ENCODE measurements at regions not wholly inside any gene's neighbourhood (a gene's known extent, or its start where the extent isn't known, plus 50 kb on each side); places are given as distances from the start of the nearest gene placed in this dataset.

DNA sequence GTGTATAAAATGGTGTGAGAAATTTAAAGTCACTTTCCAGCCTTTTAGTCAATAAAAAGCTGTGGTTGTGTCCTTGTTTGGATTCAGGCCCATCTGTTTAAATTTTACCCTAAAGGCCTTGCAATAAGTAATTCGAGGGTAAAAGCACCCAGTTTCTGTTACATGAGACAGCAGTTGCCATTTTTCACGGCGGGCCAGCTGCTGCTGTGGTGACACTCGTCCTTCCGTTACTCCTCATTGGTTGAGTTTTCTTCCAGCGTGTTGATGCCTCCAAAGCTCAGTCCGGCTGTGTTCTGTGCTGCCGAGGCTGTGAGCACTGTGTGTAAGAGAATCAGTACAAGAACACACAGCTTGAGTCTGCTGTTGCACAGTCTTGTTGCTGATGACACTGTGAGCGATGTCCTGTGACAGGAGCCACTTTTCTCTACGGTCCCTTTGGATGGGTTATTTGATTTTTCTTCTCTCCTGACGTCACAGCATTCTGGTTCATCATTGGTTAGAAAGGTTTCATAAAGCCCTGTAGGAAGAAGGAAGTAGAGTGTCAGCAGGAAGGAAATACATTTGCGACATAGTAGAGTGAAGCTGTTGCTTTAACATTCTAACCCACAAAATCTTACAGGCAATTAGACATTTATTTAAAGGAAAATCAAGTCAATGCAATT is 602.5 kb upstream of the ARGLU1 start:
- in situ Hi-C loops (cut with HindIII; ENCODE audit: low sequenced_read_pairs) = no loop called here
- DNase-seq (ENCODE audit: low spot score) = no peak

DNA sequence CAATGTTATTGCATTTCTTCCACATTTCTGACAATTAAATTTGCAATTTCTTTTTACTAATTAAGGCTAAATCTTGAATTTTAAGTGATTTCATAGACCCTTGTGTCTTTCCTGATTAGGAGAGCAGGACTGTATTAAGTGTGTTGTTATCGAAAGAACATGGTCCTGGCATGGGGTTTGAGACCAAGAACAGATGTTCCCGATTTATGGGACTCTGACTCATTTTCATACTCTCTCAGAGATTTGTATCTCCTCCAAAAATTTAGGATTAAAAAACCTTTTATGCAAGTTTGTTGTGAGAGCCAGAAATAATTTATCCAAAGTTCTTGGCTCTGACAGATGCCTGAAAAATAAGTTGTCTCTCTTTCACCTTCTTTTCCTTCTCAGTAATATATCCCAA is 589.3 kb upstream of the ARGLU1 start:
- DNase-seq (ENCODE audit: low spot score) = no peak
- in situ Hi-C loops (cut with HindIII; ENCODE audit: low sequenced_read_pairs) = no loop called here

DNA sequence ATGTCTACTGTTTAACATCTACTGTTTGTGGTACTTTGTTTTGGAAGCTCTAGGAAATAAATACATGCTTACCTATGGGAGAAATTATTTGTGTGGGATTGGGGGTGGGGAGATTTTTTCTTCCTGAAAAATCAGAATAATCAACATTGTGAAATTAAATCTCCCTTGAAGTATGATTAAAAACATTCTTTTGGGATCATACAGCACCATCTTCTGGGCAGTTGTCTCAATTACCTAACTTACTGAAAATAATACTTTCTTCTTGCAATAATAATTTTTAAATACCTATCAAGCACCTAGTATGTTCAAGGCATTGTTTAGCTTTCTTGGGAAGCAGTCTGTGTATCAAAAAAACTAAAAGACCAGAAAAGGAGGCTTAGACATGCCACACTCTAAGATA is 576.5 kb upstream of the ARGLU1 start:
- in situ Hi-C loops (cut with HindIII; ENCODE audit: low sequenced_read_pairs) = no loop called here
- DNase-seq (ENCODE audit: low spot score) = peak; percentile 29

DNA sequence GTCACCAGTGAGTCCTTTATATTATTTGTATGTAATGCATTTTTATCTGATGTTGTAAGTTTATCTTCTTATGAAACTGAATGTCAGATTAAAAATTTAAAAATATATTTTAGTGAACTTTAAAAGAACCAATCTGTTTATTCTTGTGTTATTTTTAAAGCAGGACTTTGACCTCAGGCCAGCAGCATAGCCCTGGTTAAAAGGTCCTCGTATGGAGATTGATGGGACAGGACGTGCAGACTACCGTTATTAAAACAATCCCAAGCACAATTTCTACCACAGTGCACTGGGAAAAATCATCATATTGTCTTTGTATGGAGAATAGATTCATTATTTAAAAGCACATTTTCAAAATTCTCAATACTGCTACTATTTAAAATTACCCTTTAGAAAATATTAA is 573.8 kb upstream of the ARGLU1 start:
- in situ Hi-C loops (cut with HindIII; ENCODE audit: low sequenced_read_pairs) = no loop called here
- DNase-seq (ENCODE audit: low spot score) = no peak

DNA sequence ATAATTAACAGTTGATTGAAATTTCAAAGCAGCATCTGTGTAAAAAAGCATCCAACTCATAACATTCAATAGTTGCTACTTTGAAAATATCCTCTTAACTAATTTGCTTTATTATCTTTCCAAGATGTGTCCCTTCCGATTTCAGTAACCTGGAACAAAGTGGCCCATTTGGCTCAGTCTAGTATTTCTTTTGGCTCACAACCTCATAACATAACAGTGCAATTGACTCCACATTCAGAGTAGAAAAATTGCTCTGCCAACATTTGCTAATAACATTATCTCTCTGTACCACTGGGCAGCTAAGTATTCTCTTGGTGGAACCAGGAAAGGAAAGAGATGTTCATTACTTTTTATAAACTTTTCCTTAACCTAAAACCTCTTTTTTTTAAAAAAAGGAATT is 571.1 kb upstream of the ARGLU1 start:
- in situ Hi-C loops (cut with HindIII; ENCODE audit: low sequenced_read_pairs) = no loop called here
- peak; percentile 91 for DNase-seq (ENCODE audit: low spot score)

DNA sequence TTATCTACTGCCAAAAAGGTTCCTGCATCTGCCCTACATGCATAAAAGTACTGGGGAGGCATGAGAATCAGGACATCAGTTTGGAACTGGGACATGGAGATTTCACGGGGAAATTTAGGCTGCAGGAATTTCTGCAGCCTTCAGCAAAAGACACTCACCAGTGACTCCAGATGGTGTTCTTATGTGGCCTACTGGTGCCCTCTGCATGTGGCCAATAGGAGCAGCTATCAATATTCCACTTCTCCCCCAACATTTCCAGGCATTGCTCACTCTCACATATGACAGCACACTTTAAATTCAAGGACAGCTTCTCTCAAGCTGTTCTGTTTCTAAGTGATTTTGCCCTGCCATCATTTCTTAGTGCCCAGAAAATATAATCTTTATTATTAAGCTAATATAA is 570.5 kb upstream of the ARGLU1 start:
- DNase-seq (ENCODE audit: low spot score) = peak; percentile 87
- in situ Hi-C loops (cut with HindIII; ENCODE audit: low sequenced_read_pairs) = no loop called here

DNA sequence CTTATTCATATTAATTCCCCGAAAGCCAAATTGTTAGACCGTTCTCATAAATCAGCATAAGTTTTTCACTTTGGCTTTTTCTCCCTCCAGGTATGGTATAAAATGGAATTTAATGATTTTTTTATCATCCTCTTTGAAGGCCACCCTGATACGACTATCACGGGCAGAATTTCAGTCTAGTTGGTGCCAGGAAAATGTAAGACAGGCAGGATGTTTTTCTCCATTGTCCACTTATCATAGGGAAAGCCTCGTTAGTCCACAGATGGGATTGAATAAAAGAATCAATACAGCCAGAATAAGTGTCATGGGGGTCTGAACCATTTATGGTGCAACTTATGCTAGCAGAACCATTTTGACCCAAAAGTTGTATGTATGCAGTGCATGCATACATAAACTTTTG is 566.0 kb upstream of the ARGLU1 start:
- no peak for DNase-seq (ENCODE audit: low spot score)
- in situ Hi-C loops (cut with HindIII; ENCODE audit: low sequenced_read_pairs) = no loop called here

DNA sequence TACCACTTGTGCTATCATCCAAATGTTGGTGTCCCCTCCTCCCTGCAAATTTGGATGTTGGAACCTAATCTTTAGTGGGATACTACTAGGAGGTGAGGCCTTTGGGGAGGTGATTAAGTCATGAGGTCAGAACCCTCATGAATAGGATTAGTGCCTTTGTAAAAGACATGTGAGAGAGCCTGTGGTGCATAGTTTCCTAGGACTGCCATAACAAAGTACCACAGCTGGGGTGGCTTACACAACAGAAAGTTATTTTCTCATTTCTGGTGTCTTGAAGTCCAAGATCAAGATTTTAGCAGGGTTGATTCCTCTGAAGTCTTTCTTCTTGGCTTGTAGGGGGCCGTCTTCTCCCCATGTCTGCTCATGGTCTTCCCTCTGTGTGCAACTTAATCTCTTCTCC is 562.6 kb upstream of the ARGLU1 start:
- no peak for DNase-seq (ENCODE audit: low spot score)
- in situ Hi-C loops (cut with HindIII; ENCODE audit: low sequenced_read_pairs) = no loop called here

DNA sequence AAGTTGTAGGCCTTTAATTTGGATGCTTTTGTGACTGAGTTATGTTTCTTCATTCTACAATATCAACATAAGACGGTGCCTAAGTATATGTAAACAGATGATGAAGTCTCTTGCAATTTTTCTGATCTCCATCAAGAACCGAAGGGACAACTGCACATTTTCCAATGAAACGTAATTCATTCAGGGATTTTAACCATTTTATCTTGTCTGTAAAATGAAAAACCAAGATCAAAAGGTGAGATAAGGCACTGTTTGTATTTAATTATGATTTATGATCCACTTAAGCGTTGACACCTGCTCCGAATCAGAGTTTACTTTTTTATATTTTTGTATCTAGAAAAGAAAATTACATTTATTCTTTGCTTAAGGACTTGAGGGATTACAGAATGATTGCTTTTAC is 556.8 kb upstream of the ARGLU1 start:
- in situ Hi-C loops (cut with HindIII; ENCODE audit: low sequenced_read_pairs) = no loop called here
- no peak for DNase-seq (ENCODE audit: low spot score)

DNA sequence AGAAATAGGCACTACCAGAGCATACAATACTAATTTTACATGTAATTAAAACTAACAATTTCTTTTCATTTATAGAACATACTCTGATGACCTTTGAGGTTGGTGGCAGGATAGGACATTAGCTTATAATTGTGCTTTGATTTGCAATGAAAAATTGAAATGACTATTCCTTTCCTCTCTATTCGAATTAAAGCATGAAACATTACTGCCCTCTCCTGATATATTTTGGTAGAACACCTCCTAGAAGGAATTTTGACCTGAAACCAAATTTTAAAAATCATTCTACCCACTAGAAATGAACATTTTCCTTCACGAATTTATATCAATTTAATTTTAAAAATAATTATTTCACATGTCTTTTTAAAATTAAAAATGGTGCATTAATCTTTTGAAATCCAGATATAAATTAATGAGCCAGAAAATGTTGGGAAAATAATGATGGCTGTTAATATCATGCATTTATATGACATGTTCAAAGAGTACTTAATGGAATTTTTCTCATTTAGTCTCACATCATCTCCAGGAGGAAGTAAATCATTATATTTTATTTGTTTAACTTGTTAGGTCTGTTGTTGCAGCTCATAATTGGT is 556.3 kb upstream of the ARGLU1 start:
- in situ Hi-C loops (cut with HindIII; ENCODE audit: low sequenced_read_pairs) = no loop called here
- peak; percentile 28 for DNase-seq (ENCODE audit: low spot score)

DNA sequence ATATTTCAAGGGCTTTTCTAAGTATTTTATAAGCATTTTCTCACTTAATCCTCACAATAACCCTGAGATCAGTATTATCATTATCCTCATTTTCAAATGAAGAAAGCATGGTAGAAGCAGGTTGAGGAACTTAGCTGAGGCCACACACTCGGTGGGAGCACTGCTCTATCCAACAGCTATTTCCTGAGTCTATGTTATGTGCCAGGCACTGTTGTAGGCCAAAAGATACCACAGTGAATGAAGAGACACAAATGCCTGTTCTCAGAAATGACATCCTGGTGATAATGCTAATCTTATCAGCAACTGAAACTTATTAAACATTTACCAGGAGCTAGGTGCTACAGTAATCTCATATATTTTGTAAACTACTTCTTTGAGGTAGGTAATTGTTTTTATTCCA is 553.9 kb upstream of the ARGLU1 start:
- in situ Hi-C loops (cut with HindIII; ENCODE audit: low sequenced_read_pairs) = no loop called here
- DNase-seq (ENCODE audit: low spot score) = no peak

DNA sequence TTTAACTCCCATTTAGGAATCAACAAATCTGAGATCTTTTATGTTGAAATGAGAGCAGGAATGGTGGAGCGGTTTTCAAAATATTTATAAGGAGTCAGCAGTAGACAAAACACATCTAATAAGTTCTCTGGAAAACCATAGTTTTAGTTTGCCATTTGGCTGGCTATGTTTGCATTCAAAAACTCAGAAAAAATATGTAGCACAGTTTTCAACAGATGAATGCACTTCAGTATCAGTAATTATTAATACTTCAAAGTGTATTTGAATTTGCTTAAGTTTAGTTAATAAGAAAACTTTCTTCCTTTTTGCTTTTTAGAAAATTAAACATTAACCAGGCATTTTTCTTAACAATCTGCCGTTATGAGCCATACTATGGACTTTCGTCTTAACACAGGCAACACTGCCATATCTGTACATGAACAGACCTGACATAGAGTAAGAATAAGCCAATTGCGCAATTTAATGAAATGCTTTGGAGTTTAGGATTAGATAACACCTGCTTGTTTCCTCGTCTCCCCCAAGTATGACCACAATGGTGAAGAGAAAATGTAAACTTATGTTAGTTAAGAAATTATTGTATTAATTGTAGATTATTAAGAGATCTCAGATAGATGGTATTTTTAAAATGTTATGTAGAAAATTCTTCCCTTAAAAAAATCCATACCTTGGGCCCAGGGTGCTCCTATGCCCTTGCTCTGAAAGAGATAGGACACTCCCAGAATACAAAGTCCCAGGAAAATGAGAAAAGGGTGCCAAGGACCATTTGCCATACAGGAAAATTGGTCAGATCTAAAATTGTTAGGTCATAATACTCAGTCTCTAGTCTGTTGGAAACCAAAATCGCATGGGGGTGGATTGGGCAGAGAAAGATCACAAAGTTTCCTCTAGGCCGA is 552.3 kb upstream of the ARGLU1 start:
- no peak for DNase-seq (ENCODE audit: low spot score)
- in situ Hi-C loops (cut with HindIII; ENCODE audit: low sequenced_read_pairs) = no loop called here

DNA sequence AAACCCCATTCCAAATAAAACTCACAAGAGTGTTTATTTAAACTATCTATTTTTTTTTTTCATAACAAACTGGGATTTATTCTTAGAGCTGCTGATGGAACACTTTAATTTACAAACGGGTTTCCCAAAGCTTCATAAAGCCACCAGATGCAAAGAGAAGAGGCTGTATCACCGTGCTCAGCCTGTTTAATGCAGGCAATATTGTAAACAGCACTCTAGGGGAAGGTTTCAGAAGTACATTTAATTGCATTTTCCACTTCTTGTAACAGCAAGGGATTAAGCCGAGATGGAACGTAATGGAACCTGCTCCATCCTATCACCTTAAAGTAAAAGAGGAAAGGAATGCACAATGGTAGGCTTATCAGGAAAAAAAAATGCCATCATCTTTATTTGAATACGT is 550.6 kb upstream of the ARGLU1 start:
- in situ Hi-C loops (cut with HindIII; ENCODE audit: low sequenced_read_pairs) = no loop called here
- no peak for DNase-seq (ENCODE audit: low spot score)

DNA sequence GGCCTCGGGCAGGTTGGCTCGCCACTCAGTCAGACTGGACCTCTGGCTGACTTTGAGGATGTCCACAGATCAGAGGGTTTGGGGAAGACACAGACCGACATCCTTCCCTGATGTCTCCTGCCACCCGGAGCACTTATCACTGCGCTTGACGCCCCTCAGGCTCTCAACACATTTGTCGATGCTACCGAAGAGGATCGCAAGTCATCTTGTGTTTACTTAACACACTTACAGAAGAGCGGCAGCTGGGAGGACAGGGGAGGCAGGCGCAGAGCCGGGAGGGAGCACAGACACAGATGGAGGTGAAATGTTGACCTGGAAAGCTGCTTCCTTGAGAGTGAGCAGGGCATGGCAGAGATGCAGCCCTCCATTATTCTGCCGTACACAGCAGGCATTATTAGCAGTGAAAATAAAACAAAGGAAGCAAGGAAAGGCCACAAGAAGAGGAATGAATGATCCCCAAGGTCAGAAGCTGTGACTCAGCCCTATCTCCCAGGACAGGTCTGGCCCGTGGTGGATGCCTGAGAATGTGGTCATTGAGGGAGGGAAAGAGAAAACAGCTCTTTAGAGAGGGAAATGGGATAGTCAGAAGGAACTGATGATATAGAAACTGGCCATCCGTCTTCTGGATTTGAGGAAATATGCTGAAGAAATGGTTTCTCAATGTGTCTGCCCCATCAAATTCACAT is 549.5 kb upstream of the ARGLU1 start:
- in situ Hi-C loops (cut with HindIII; ENCODE audit: low sequenced_read_pairs) = no loop called here
- DNase-seq (ENCODE audit: low spot score) = peak; percentile 8

DNA sequence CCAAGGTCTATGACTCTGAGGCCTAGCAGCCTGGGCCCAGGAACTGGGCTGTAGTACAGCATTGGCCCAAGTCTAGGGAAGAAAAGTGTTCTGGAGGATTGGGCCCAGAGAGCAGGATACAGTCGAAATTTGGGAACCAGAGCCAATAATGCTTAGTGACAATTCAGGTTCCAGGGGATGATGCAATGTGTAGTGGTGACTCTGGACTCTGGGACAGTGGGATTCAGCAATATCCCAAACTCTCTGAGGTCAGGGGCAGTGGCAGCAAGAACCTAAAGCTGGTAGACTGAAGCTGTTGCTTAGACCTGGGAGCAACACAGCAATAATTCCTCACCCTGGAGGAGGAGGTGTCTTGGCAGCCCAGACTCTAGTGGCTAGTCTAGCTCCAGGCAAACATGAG is 545.5 kb upstream of the ARGLU1 start:
- in situ Hi-C loops (cut with HindIII; ENCODE audit: low sequenced_read_pairs) = no loop called here
- no peak for DNase-seq (ENCODE audit: low spot score)

DNA sequence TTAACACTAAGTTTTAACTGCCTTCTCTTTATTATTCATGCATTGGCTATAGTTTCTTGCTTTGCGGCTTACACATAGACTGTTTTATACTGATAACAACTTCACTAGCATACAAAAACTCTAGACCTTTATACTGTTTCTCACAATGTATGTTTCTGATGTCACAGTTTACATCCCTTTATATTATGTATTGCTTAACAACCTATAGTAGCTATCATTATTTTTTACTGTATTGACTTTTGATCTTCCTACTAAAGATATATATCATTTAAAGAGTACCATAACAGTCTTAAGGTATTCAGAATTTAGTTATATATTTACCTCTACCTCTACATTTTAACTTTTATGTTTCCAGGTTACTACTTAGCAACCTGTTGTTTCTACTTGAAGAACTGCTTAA is 543.3 kb upstream of the ARGLU1 start:
- DNase-seq (ENCODE audit: low spot score) = no peak
- in situ Hi-C loops (cut with HindIII; ENCODE audit: low sequenced_read_pairs) = no loop called here

DNA sequence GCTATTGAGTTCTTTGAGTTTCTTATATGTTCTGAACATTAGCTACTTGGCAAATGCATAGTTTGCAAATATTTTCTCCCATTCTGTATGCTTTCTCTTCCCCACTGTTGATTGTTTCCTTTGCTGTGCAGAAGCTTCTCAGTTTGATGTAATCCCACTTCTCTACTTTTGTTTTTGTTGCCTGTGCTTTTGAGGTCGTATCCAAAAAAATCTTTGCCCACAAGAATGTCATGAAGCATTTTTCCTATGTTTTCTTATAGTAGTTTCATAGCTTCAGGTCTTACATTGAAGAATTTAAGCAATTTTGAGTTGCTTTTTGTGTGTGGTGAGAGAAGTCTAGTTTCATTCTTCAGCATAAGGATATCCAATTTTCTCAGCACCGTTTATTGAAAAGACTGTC is 536.7 kb upstream of the ARGLU1 start:
- in situ Hi-C loops (cut with HindIII; ENCODE audit: low sequenced_read_pairs) = no loop called here
- no peak for DNase-seq (ENCODE audit: low spot score)

DNA sequence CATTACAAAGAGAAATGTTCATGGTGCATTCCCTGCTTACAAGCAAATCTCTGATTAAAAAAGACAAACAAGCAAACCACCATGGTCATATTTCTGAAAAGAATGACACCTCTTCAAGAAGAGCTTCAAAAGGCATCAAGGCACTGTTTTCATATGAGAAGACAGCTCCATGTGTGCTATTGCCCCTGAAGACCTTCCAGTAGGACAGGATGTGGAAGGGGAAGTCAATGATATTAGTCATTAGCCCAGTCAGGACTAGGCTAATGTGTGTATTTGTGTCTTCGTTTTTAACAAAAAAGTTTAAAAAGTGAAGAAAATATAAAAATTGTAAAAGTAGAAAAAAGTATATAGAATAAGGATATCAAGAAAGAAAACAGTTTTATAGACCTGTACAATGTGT is 534.7 kb upstream of the ARGLU1 start:
- in situ Hi-C loops (cut with HindIII; ENCODE audit: low sequenced_read_pairs) = no loop called here
- DNase-seq (ENCODE audit: low spot score) = no peak

DNA sequence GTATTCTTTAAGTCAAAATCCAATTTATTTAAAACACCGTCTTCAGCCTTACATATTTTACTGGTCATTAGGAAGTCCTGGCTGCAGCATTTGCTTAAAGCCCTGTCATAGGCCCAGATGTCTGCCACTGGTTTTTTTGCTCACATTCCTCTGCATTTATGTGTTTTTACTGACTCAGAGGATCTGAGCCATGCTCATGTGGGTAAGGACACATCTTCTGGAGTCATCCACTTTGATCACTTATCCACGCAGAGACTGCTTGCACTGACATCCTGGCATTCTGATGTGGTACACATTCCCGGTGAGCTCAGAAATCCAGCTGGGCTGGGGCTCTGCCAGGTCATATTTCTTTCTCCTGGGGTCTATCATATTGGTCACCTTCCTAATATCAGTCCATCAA is 531.7 kb upstream of the ARGLU1 start:
- in situ Hi-C loops (cut with HindIII; ENCODE audit: low sequenced_read_pairs) = no loop called here

DNA sequence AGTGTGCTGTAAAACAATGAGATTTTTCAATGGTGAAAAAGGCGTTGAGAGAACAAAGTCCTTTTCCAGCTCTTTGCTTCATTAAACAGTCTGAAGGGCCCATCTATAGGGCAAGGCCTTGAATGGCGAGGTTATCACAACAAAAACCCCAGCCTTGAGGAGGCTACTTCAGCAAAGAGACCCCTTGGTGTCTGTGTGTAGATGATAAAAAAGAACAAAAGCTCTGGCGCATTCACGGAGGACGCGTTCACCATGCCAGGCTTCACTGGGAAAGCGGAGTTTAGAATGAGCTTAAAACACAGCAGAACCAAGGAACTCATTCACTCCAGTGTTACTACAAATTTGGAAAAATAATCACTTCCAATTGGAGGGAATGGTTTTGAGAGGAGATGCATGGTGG is 530.0 kb upstream of the ARGLU1 start:
- in situ Hi-C loops (cut with HindIII; ENCODE audit: low sequenced_read_pairs) = no loop called here
- no peak for DNase-seq (ENCODE audit: low spot score)

More for the DNA sequence above, 531.7 kb upstream of the ARGLU1 start:
- DNase-seq (ENCODE audit: low spot score) = no peak
